HepG2 (cell line): ENCODE measurements at regions not wholly inside any gene's neighbourhood (a gene's known extent, or its start where the extent isn't known, plus 50 kb on each side); places are given as distances from the start of the nearest gene placed in this dataset.

Experiments used
- ATAC-seq: fragments of 200-7000 bp; cut with Tn5 transposase; 3 replicates; pipeline ENCODE4 v1.9.1; 2020; ENCODE audit warnings: mild to moderate bottlenecking, moderate library complexity
- BruUV-seq: library from RNA; stranded (reverse); fragments of 400-500 nt; replicated peaks from 2 replicates; lab custom pipeline; 2021; lab: Mats Ljungman, UMichigan
- CTCF ChIA-PET: fragments of 300-600 bp; formaldehyde crosslinking; extraction: SDS; loops from one replicate; lab custom pipeline; 2021; ENCODE audit warnings: low total read pairs, inconsistent platforms, low intra/inter-chr PET ratio; lab: Yijun Ruan, JAX
- POLR2A ChIA-PET: fragments of 350-600 bp; sonication (Branson Sonifier 250); formaldehyde crosslinking; loops from one replicate; lab custom pipeline; 2020; ENCODE audit warnings: antibody characterized with exemption, inconsistent platforms; lab: Yijun Ruan, JAX
- DNase-seq: peaks from one replicate; pipeline ENCODE4 v3.0.0-alpha.2; 2015; ENCODE audit warnings: low spot score
- FAIRE-seq: peaks from 3 replicates; lab custom pipeline; 2011; peaks lifted over from hg19 to GRCh38; lab: Jason Lieb, UNC
- H2AFZ ChIP-seq: one replicate; pipeline ENCODE4 v1.6.1; 2011; ENCODE audit warnings: low read length, inconsistent platforms
- H3K27ac ChIP-seq: fragments of 300-600 bp; 3 replicates; pipeline ENCODE4 v1.8.0; 2011; ENCODE audit warnings: mixed run types, mild to moderate bottlenecking, mixed read lengths, low read length, inconsistent platforms; ENCODE audit not compliant: insufficient read depth; ENCODE audit errors: extremely low read length
- H3K27me3 ChIP-seq, 2 experiments: fragments of 200-600 bp in 1 of 2; 2 replicates in 1 of 2; 3 replicates in 1 of 2; pipeline versions ENCODE4 v1.6.0 to v1.8.0; 2011; ENCODE audit warnings: low read length in 2 of 2, mild to moderate bottlenecking in 2 of 2, moderate library complexity in 2 of 2, inconsistent platforms in 1 of 2; ENCODE audit not compliant: insufficient read depth in 2 of 2, control insufficient read depth in 1 of 2
- H3K36me3 ChIP-seq, 2 experiments: fragments of 200-600 bp in 1 of 2; replicated peaks in 1 of 2; 2 replicates in 1 of 2; 3 replicates in 1 of 2; pipeline versions ENCODE4 v1.5.1 to v1.8.0; 2011; ENCODE audit warnings: low read length in 2 of 2, inconsistent platforms in 1 of 2; ENCODE audit not compliant: insufficient read depth in 2 of 2, control insufficient read depth in 1 of 2
- H3K4me1 ChIP-seq: 2 replicates; pipeline ENCODE4 v1.5.1; 2012; ENCODE audit warnings: low read length, inconsistent platforms; ENCODE audit not compliant: insufficient read depth
- H3K4me2 ChIP-seq: 2 replicates; pipeline ENCODE4 v1.6.0; 2011; ENCODE audit warnings: low read depth, low read length, inconsistent platforms
- H3K4me3 ChIP-seq, 3 experiments: fragments of 200-600 bp in 1 of 3; sonication (generic), shearing (Covaris generic) in 1 of 3; replicated peaks in 1 of 3; 2 replicates each; pipeline ENCODE4 v1.5.1; 2011 to 2016; ENCODE audit warnings: low read length in 3 of 3, inconsistent platforms in 2 of 3, low read depth in 2 of 3, mild to moderate bottlenecking in 2 of 3, control low read depth in 1 of 3, mixed read lengths in 1 of 3; ENCODE audit not compliant: insufficient read depth in 1 of 3
- H3K79me2 ChIP-seq: one replicate; pipeline ENCODE4 v1.6.1; 2011; ENCODE audit warnings: low read length, inconsistent platforms; ENCODE audit not compliant: insufficient read depth
- H3K9ac ChIP-seq: 2 replicates; pipeline ENCODE4 v1.6.0; 2011; ENCODE audit warnings: mild to moderate bottlenecking, low read depth, low read length, inconsistent platforms; ENCODE audit not compliant: insufficient read depth
- H3K9me3 ChIP-seq: 2 replicates; pipeline ENCODE4 v1.5.1; 2012; ENCODE audit warnings: mild to moderate bottlenecking, low read length
- H4K20me1 ChIP-seq: 2 replicates; pipeline ENCODE4 v1.6.0; 2011; ENCODE audit warnings: inconsistent platforms, mild to moderate bottlenecking, low read length, moderate library complexity; ENCODE audit not compliant: insufficient read depth
- ARHGAP35 ChIP-seq: sonication (generic); formaldehyde crosslinking; IDR thresholded peaks from 2 replicates; pipeline ENCODE4 v1.9.0; 2022; ENCODE audit warnings: mild to moderate bottlenecking, inconsistent platforms, moderate library complexity, missing genetic modification reagents, borderline replicate concordance
- BCL6 ChIP-seq: IDR thresholded peaks from 2 replicates; pipeline ENCODE4 v1.6.1; 2016; ENCODE audit warnings: missing genetic modification reagents, missing compliant biosample characterization
- GTF3A ChIP-seq: sonication (generic); formaldehyde crosslinking; conservative IDR thresholded peaks from 2 replicates; pipeline ENCODE4 v1.4.0; 2020; ENCODE audit warnings: mild to moderate bottlenecking, missing genetic modification reagents
- HDAC1 ChIP-seq: sonication (generic); formaldehyde crosslinking; IDR thresholded peaks from 2 replicates; pipeline ENCODE4 v1.5.1; 2020; ENCODE audit warnings: mild to moderate bottlenecking, missing genetic modification reagents
- IRX3 ChIP-seq: sonication (generic); formaldehyde crosslinking; IDR thresholded peaks from 2 replicates; pipeline ENCODE4 v1.8.1; 2023; ENCODE audit warnings: mild to moderate bottlenecking, low read depth, missing genetic modification reagents, borderline replicate concordance
- KLF15 ChIP-seq: sonication (generic); formaldehyde crosslinking; IDR thresholded peaks from 2 replicates; pipeline ENCODE4 v1.8.1; 2023; ENCODE audit warnings: borderline replicate concordance, mild to moderate bottlenecking, inconsistent platforms, missing genetic modification reagents, mixed read lengths
- NR2F2 ChIP-seq: IDR thresholded peaks from 2 replicates; pipeline ENCODE4 v1.6.1; 2012; ENCODE audit warnings: low read depth, inconsistent platforms, borderline replicate concordance
- TFDP1 ChIP-seq: IDR thresholded peaks from 2 replicates; pipeline ENCODE4 v1.6.1; 2016; ENCODE audit warnings: missing compliant biosample characterization, missing genetic modification reagents, borderline replicate concordance
- ZKSCAN1 ChIP-seq: fragments of 150-350 bp; IDR thresholded peaks from 2 replicates; pipeline ENCODE4 v1.6.1; 2014; ENCODE audit warnings: low read length
- WGBS: methylation state at CpG from one replicate; pipeline ENCODE4 v1.1.6; 2017; ENCODE audit warnings: low lambda C conversion rate; 5-methylcytosine and 5-hydroxymethylcytosine counted together
- in situ Hi-C: cut with HindIII; loops from 2 replicates; pipeline ENCODE4 v1.10.0; 2017; ENCODE audit warnings: low pct_unique_long_range_greater_than_20kb; ENCODE audit not compliant: extremely low pct_ligation_motif_present
- intact Hi-C: fragments of 100-400 bp; cut with micrococcal nuclease; formaldehyde crosslinking; loops from one replicate; pipeline ENCODE4 v1.10.0; 2022; ENCODE audit not compliant: unreplicated experiment

- TF ChIP-seq TFDP1 (CRISPR knock-in tag): no peak
Observed at GRCh38 chr3:83500931-83501330, 1457.9 kb upstream of the CADM2 start (continued).

- Histone ChIP-seq H3K27ac (no peak overlapping the region), H2AFZ (no peak overlapping the region), H3K27me3 (no peaks in the 10 kb centered on the region), H3K9ac (no peak overlapping the region), H3K79me2 (no peaks in the 10 kb centered on the region), H3K36me3 (no peaks in the 10 kb centered on the region), H3K9me3 (no peaks in the 10 kb centered on the region), H3K4me2 (no peak overlapping the region), H3K4me1 (no peaks in the 10 kb centered on the region), H4K20me1 (no peaks in the 10 kb centered on the region), H3K4me3 (no peak overlapping the region)
- DNase-seq: no peak
- in situ Hi-C loops: no loop called here
- ChIA-PET POLR2A (no interaction called here), CTCF (no interaction called here)
- no TSS peak for BruUV-seq
- ATAC-seq: no peak
- 2% methylated on average over 2 of the region's 2 CpGs for WGBS
- TF ChIP-seq HDAC1 (CRISPR knock-in tag): no peak
- TF ChIP-seq KLF15 (CRISPR knock-in tag): no peak
- no peak for TF ChIP-seq BCL6 (CRISPR knock-in tag)
- no peak for TF ChIP-seq ARHGAP35 (CRISPR knock-in tag)
- no peak for TF ChIP-seq IRX3
- no peak for TF ChIP-seq NR2F2
- TF ChIP-seq TFDP1 (CRISPR knock-in tag): no peak
- no peak for TF ChIP-seq GTF3A (CRISPR knock-in tag)
- TF ChIP-seq ZKSCAN1: no peak
- no peak for FAIRE-seq
- intact Hi-C loops: no loop called here
Observed at GRCh38 chr3:83513051-83513450, 1445.7 kb upstream of the CADM2 start.
